Ovary (tissue), 7 donors: ENCODE measurements at regions not wholly inside any gene's neighbourhood (a gene's known extent, or its start where the extent isn't known, plus 50 kb on each side); places are given as distances from the start of the nearest gene placed in this dataset.

Experiments
- DNase-seq, 5 donors: peaks; one replicate each; pipeline ENCODE4 v3.0.0-alpha.2; 2019 to 2020
- H3K27ac ChIP-seq, 2 donors: fragments of 200-600 bp; one replicate each; pipeline versions ENCODE4 v1.5.1 to v1.8.0; 2019 to 2022
- H3K27me3 ChIP-seq: fragments of 200-600 bp; one replicate; pipeline ENCODE4 v1.8.0; 2022
- H3K36me3 ChIP-seq: fragments of 200-600 bp; sonication (generic); one replicate; pipeline ENCODE4 v1.5.1; 2019
- H3K4me1 ChIP-seq: one replicate; pipeline ENCODE4 v1.8.1; 2013; ENCODE audit warnings: mild to moderate bottlenecking, moderate library complexity; ENCODE audit not compliant: insufficient read depth
- H3K4me3 ChIP-seq: fragments of 200-600 bp; sonication (generic); one replicate; pipeline ENCODE4 v1.5.1; 2017
- H3K9me3 ChIP-seq, 2 donors: fragments of 200-600 bp in 1 of 2; sonication (generic) in 1 of 2; one replicate each; pipeline versions ENCODE4 v1.5.1 to v1.8.1; 2013 to 2019; ENCODE audit warnings: mild to moderate bottlenecking in 1 of 2, moderate library complexity in 1 of 2
- CTCF ChIP-seq, 3 donors: fragments of 450-650 bp in 2 of 3; fragments of 200-600 bp in 1 of 3; IDR thresholded peaks; one replicate each; pipeline versions ENCODE4 v1.5.1 to v1.8.0; 2016 to 2022; ENCODE audit warnings: antibody characterized with exemption in 3 of 3, mild to moderate bottlenecking in 1 of 3
- EP300 ChIP-seq: sonication (generic); formaldehyde crosslinking; IDR thresholded peaks from one replicate; pipeline ENCODE4 v1.6.1; 2017; ENCODE audit warnings: antibody characterized with exemption
- POLR2A ChIP-seq: fragments of 450-650 bp; IDR thresholded peaks from one replicate; pipeline ENCODE4 v1.6.1; 2017; ENCODE audit warnings: antibody characterized with exemption, mild to moderate bottlenecking, moderate library complexity
- WGBS, 3 donors: extraction: QIAGEN DNeasy Blood & Tissue Kit in 1 of 3; methylation state at CpG; one replicate each; pipeline versions ENCODE4 v1.1.5 to v1.1.7; 2013 to 2017; 5-methylcytosine and 5-hydroxymethylcytosine counted together
- intact Hi-C, 4 donors: fragments of 100-400 bp; cut with DNase I; formaldehyde crosslinking; loops; one replicate each; pipeline versions ENCODE4 v1.11.0 to v1.15.1; 2022 to 2023
- donor health status: DM: no; HTN: no; CAD: no; lungs with moderate emphysema.
- donor health status: DM: no; HTN: no; CAD: no.
- donor health status: Bipolar disorder and iron deficiency.
- donor health status: DM: no; HTN: no; CAD: no.
- donor health status: DM: yes; HTN: yes; CAD: no.

DNA sequence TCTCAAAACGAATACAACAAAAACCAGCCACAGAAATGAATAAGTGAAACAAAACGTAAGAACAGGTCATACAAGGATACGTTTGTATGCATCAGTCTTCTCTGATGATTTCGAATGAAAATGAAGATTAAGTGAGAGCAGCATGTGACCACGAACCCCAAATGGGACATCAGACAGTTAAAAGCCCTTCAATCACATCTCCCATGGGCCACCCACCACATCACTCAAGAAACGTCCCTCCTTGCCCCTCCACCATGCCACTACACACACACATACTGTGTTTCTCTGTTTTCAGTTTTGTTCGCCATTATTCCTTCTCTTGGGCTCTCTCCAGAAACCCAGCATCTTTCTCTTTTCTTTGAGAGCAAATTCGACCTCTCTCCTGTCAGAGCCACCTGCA lies 355.6 kb upstream of the KAZN start:
- no peak for DNase-seq
- no peak overlapping the region for H3K27ac ChIP-seq

GRCh38 chr1:14245954-14246353 lies 352.5 kb upstream of the KAZN start:
- no peak overlapping the region for H3K27ac ChIP-seq
- no peaks in the 10 kb centered on the region for H3K9me3 ChIP-seq
- DNase-seq, result no peak
- WGBS, 3 donors, result 90 to 98% (median 96%) methylated on average over 2 of the region's 2 CpGs
- H3K27me3 ChIP-seq, result no peaks in the 10 kb centered on the region
- H3K36me3 ChIP-seq, result no peaks in the 10 kb centered on the region
- TF ChIP-seq CTCF (IDR thresholded peaks at IDR 0.05) (no peak), POLR2A (no peak), EP300 (no peak)
- no peak overlapping the region for H3K4me3 ChIP-seq
- intact Hi-C loops, result no loop called here
- H3K4me1 ChIP-seq, result no peaks in the 10 kb centered on the region

More for the DNA sequence above, 355.6 kb upstream of the KAZN start:
- H3K27me3 ChIP-seq, result no peaks in the 10 kb centered on the region
- no peaks in the 10 kb centered on the region for H3K9me3 ChIP-seq
- WGBS, 3 donors, result 44 to 71% (median 48%) methylated on average over 8 of the region's 8 CpGs
- H3K4me1 ChIP-seq, result no peaks in the 10 kb centered on the region
- intact Hi-C loops, result no loop called here
- H3K4me3 ChIP-seq, result no peak overlapping the region
- H3K36me3 ChIP-seq, result no peaks in the 10 kb centered on the region
- TF ChIP-seq POLR2A, result no peak
- TF ChIP-seq CTCF (IDR thresholded peaks at IDR 0.05), result no peak
- TF ChIP-seq EP300, result no peak

DNA sequence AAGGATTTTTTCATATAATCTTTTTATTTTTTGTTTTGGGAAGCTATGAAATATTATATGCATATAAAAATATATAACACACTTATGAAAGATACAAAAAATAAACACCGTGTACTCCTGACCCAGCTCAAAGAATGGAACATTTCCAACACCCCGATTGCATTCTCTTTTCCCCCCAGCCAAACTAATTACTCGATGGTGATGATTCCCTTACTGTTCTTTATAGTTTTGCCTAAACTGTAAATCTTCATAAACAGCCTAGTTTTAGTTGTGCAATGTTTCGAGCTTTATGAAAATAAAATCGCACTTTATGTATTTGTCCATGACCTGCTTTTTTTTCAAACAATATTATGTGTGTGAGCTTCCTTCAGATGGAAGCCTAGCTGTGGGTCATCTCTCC lies 352.0 kb upstream of the KAZN start:
- WGBS, 3 donors, result 9 to 12% (median 10%) methylated on average over 5 of the region's 5 CpGs
- TF ChIP-seq CTCF (IDR thresholded peaks at IDR 0.05) (no peak), EP300 (no peak), POLR2A (no peak)
- no peak overlapping the region for H3K27ac ChIP-seq
- H3K27me3 ChIP-seq, result no peaks in the 10 kb centered on the region
- H3K4me3 ChIP-seq, result no peak overlapping the region
- DNase-seq, result no peak
- no peaks in the 10 kb centered on the region for H3K4me1 ChIP-seq
- intact Hi-C loops, result no loop called here
- no peaks in the 10 kb centered on the region for H3K36me3 ChIP-seq
- no peaks in the 10 kb centered on the region for H3K9me3 ChIP-seq

DNA sequence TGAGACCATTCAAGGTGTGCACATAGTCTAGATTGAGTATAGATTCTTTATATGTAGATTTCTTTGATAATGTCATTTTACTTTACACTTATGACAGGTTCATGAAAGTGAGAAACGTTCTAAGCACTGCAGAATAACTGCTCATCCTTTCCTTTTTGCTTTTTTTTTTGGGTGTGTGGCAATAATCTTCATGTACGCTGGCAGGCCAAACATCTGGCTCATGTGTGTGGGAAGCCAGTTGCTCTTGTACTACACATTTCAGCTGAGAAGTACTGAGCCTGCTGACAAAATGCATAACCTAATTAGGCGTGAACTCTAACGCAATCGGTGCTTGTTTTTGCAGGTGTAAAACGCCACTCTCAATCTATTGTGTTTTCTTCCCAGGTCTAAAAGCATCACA lies 350.8 kb upstream of the KAZN start:
- WGBS, 3 donors, result 83 to 89% (median 85%) methylated on average over 6 of the region's 6 CpGs
- H3K27ac ChIP-seq, result no peak overlapping the region
- H3K27me3 ChIP-seq, result no peaks in the 10 kb centered on the region
- DNase-seq, result no peak
- H3K4me3 ChIP-seq, result no peak overlapping the region
- TF ChIP-seq EP300 (no peak), CTCF (IDR thresholded peaks at IDR 0.05) (no peak), POLR2A (no peak)
- H3K9me3 ChIP-seq, result no peaks in the 10 kb centered on the region
- no peaks in the 10 kb centered on the region for H3K36me3 ChIP-seq
- H3K4me1 ChIP-seq, result no peaks in the 10 kb centered on the region
- intact Hi-C loops, result no loop called here

DNA sequence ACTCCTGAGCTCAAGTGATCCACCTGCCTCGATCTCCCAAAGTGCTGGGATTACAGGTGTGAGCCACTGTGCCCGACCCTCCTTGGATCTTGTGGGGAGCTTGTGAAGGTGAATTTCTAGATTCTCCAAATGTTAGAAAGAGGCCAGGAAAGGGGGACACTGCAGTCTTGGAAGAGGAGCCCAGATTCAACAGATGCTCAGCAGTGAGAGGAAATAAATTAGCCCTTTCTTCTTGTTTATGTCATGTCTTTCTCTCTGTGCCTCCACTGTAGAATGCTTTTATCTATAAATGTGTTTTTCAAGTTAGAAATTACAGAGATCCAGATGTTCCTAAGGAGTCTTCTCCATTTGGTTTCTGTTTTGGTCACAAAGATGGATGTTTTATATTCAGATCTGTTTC lies 346.6 kb upstream of the KAZN start:
- Histone ChIP-seq H3K27ac (no peak overlapping the region), H3K9me3 (no peaks in the 10 kb centered on the region), H3K27me3 (no peaks in the 10 kb centered on the region), H3K4me3 (no peak overlapping the region), H3K4me1 (no peaks in the 10 kb centered on the region), H3K36me3 (no peaks in the 10 kb centered on the region)
- no peak for DNase-seq
- TF ChIP-seq CTCF (IDR thresholded peaks at IDR 0.05) (no peak), EP300 (no peak), POLR2A (no peak)
- 67 to 72% (median 71%) methylated on average over 2 of the region's 2 CpGs for WGBS, 3 donors
- intact Hi-C loops, result no loop called here
